GM12878 (cell line): ENCODE measurements at regions not wholly inside any gene's neighbourhood (a gene's known extent, or its start where the extent isn't known, plus 50 kb on each side); places are given as distances from the start of the nearest gene placed in this dataset.

Source experiments
- ATAC-seq: fragments of 200-7000 bp; cut with Tn5 transposase; 3 replicates; pipeline ENCODE4 v1.9.1; 2020; ENCODE audit warnings: mild to moderate bottlenecking, moderate library complexity
- BruUV-seq: library from RNA; stranded (reverse); fragments of 400-500 nt; replicated peaks from 2 replicates; lab custom pipeline; 2021; lab: Mats Ljungman, UMichigan
- CTCF ChIA-PET: fragments of 300-600 bp; sonication (Branson Sonifier 250); formaldehyde crosslinking; extraction: SDS; loops from one replicate; lab custom pipeline; 2021; ENCODE audit warnings: inconsistent platforms; lab: Yijun Ruan, JAX
- POLR2A ChIA-PET: fragments of 350-600 bp; formaldehyde crosslinking; extraction: SDS; loops from one replicate; lab custom pipeline; 2021; ENCODE audit warnings: inconsistent platforms; lab: Charles Lee
- RAD21 ChIA-PET: fragments of 300-600 bp; sonication (Branson Sonifier 250); formaldehyde crosslinking; loops from one replicate; lab custom pipeline; 2023; ENCODE audit warnings: antibody characterized with exemption; ENCODE audit not compliant: unreplicated experiment; lab: Charles Lee
- SMC1A ChIA-PET: fragments of 300-600 bp; sonication (Branson Sonifier 250); formaldehyde crosslinking; loops from one replicate; lab custom pipeline; 2023; ENCODE audit not compliant: unreplicated experiment, uncharacterized antibody; lab: Charles Lee
- DNase-seq: peaks from one replicate; pipeline ENCODE4 v3.0.0-alpha.2; 2011; ENCODE audit warnings: low read depth, low spot score
- FAIRE-seq: peaks from 3 replicates; lab custom pipeline; 2011; peaks lifted over from hg19 to GRCh38; lab: Jason Lieb, UNC
- H2AFZ ChIP-seq: 2 replicates; pipeline ENCODE4 v1.6.0; 2011; ENCODE audit warnings: low read depth, low read length, control low read depth; ENCODE audit not compliant: control insufficient read depth
- H3K27ac ChIP-seq: 2 replicates; pipeline ENCODE4 v1.5.1; 2011; ENCODE audit warnings: control low read depth; ENCODE audit not compliant: control insufficient read depth, insufficient read depth
- H3K27me3 ChIP-seq, 2 experiments: replicated peaks in 1 of 2; 2 replicates each; pipeline versions ENCODE4 v1.6.0 to v1.6.1; 2011; ENCODE audit warnings: low read length in 1 of 2; ENCODE audit not compliant: control insufficient read depth in 2 of 2, insufficient read depth in 2 of 2
- H3K36me3 ChIP-seq, 2 experiments: 2 replicates each; pipeline ENCODE4 v1.5.1; 2011; ENCODE audit warnings: low read length in 1 of 2; ENCODE audit not compliant: control insufficient read depth in 2 of 2, insufficient read depth in 2 of 2
- H3K4me1 ChIP-seq: 2 replicates; pipeline ENCODE4 v1.6.1; 2011; ENCODE audit warnings: mild to moderate bottlenecking, low read length, moderate library complexity, mixed read lengths; ENCODE audit not compliant: control insufficient read depth, insufficient read depth
- H3K4me2 ChIP-seq: 2 replicates; pipeline ENCODE4 v1.6.0; 2011; ENCODE audit warnings: control low read depth; ENCODE audit not compliant: control insufficient read depth, insufficient read depth
- H3K4me3 ChIP-seq: fragments of 200-600 bp; sonication (generic); 2 replicates; pipeline ENCODE4 v1.5.1; 2016
- H3K79me2 ChIP-seq: 2 replicates; pipeline ENCODE4 v1.6.0; 2011; ENCODE audit warnings: low read length; ENCODE audit not compliant: control insufficient read depth, insufficient read depth
- H3K9ac ChIP-seq: 2 replicates; pipeline ENCODE4 v1.8.0; 2011; ENCODE audit warnings: low read length, control low read depth, mixed read lengths; ENCODE audit not compliant: control insufficient read depth, insufficient read depth
- H3K9me3 ChIP-seq: replicated peaks from 3 replicates; pipeline ENCODE4 v1.5.1; 2011; ENCODE audit warnings: mild to moderate bottlenecking, low read length; ENCODE audit not compliant: control insufficient read depth, insufficient read depth
- H4K20me1 ChIP-seq: 2 replicates; pipeline ENCODE4 v1.6.0; 2011; ENCODE audit not compliant: control insufficient read depth, insufficient read depth
- ATF2 ChIP-seq: IDR thresholded peaks from 2 replicates; pipeline ENCODE4 v1.6.1; 2012; ENCODE audit warnings: low read length, inconsistent platforms
- ATF7 ChIP-seq: fragments of 450-650 bp; IDR thresholded peaks from 2 replicates; pipeline ENCODE4 v1.6.1; 2016; ENCODE audit warnings: low read depth, mild to moderate bottlenecking
- BACH1 ChIP-seq: fragments of 450-650 bp; IDR thresholded peaks from 2 replicates; pipeline ENCODE4 v1.6.1; 2017; ENCODE audit warnings: mild to moderate bottlenecking, borderline replicate concordance
- CUX1 ChIP-seq: IDR thresholded peaks from 2 replicates; pipeline ENCODE4 v1.6.1; 2012; ENCODE audit warnings: improper control_type of control experiment, low read depth, low read length; ENCODE audit not compliant: insufficient replicate concordance
- DPF2 ChIP-seq: fragments of 450-650 bp; IDR thresholded peaks from 2 replicates; pipeline ENCODE4 v1.6.1; 2017; ENCODE audit warnings: mild to moderate bottlenecking
- EED ChIP-seq: sonication (generic); IDR thresholded peaks from 2 replicates; pipeline ENCODE4 v1.6.1; 2016; ENCODE audit warnings: antibody characterized with exemption, low read depth
- FOS ChIP-seq: IDR thresholded peaks from 3 replicates; pipeline ENCODE4 v1.6.1; 2011; ENCODE audit warnings: borderline replicate concordance; ENCODE audit not compliant: insufficient read length; ENCODE audit errors: extremely low read depth
- HCFC1 ChIP-seq: fragments of 150-350 bp; IDR thresholded peaks from 2 replicates; pipeline ENCODE4 v1.6.1; 2014; ENCODE audit warnings: low read length
- NFYB ChIP-seq: IDR thresholded peaks from 2 replicates; pipeline ENCODE4 v1.6.1; 2011; ENCODE audit warnings: low read depth, mild to moderate bottlenecking, low read length, improper control_type of control experiment, moderate library complexity; ENCODE audit not compliant: insufficient read depth
- TARDBP ChIP-seq: IDR thresholded peaks from 2 replicates; pipeline ENCODE4 v1.6.1; 2016; ENCODE audit warnings: borderline replicate concordance
- TBL1XR1 ChIP-seq: IDR thresholded peaks from 2 replicates; pipeline ENCODE4 v1.6.1; 2012; ENCODE audit warnings: low read depth, low read length, improper control_type of control experiment
- TCF3 ChIP-seq: IDR thresholded peaks from 2 replicates; pipeline ENCODE4 v1.6.1; 2012; ENCODE audit warnings: low read depth, mild to moderate bottlenecking, low read length, borderline replicate concordance; ENCODE audit not compliant: insufficient read depth
- WGBS: methylation state at CpG from one replicate; pipeline ENCODE4 v1.1.6; 2016; ENCODE audit warnings: low lambda C conversion rate; ENCODE audit not compliant: insufficient replicate concordance, insufficient coverage; ENCODE audit errors: missing lambda C conversion rate; 5-methylcytosine and 5-hydroxymethylcytosine counted together
- in situ Hi-C: fragments of 300-500 bp; cut with MboI; formaldehyde crosslinking; loops from 9 replicates; pipeline ENCODE4 v1.14.3; 2018; ENCODE audit warnings: mixed read lengths
- intact Hi-C: fragments of 100-400 bp; cut with micrococcal nuclease; formaldehyde crosslinking; loops from one replicate; pipeline ENCODE4 v1.14.2; 2022; ENCODE audit not compliant: unreplicated experiment

- TF ChIP-seq CUX1 (no peak), TARDBP (no peak), HCFC1 (no peak), TCF3 (no peak), TBL1XR1 (no peak), DPF2 (no peak)
Measured at GRCh38 chr2:78118037-78118436, 595.9 kb upstream of the LRRTM4 start (continued).

- POLR2A ChIA-PET = no interaction called here
- 17% methylated on average over 2 of the region's 2 CpGs for WGBS
- SMC1A ChIA-PET = no interaction called here
- H3K27ac ChIP-seq = no peak overlapping the region
- no peak for DNase-seq
- no TSS peak for BruUV-seq
- H3K79me2 ChIP-seq = no peaks in the 10 kb centered on the region
- no peak for FAIRE-seq
- ATAC-seq = no peak
- TF ChIP-seq NFYB (no peak), FOS (no peak), ATF7 (no peak), BACH1 (no peak), ATF2 (no peak), EED (no peak)
- H3K9ac ChIP-seq = no peak overlapping the region
- no peaks in the 10 kb centered on the region for H3K27me3 ChIP-seq
- in situ Hi-C loops = no loop called here
- H4K20me1 ChIP-seq = no peaks in the 10 kb centered on the region
- CTCF ChIA-PET = no interaction called here
- H3K4me1 ChIP-seq = no peaks in the 10 kb centered on the region
- intact Hi-C loops = no loop called here
- no peak overlapping the region for H2AFZ ChIP-seq
- RAD21 ChIA-PET = no interaction called here
- H3K36me3 ChIP-seq = no peaks in the 10 kb centered on the region
- no peak overlapping the region for H3K4me3 ChIP-seq
- H3K4me2 ChIP-seq = no peak overlapping the region
- H3K9me3 ChIP-seq = no peaks in the 10 kb centered on the region
Measured at GRCh38 chr2:78120275-78120674, 598.1 kb upstream of the LRRTM4 start.
